Daoy (cell line): ENCODE measurements at regions not wholly inside any gene's neighbourhood (a gene's known extent, or its start where the extent isn't known, plus 50 kb on each side); places are given as distances from the start of the nearest gene placed in this dataset.
"Not testable (repeated sequence)": the region's sequence is repeated elsewhere in the genome, so short reads cannot be mapped to it uniquely, and the experiment has no call there.

Source experiments
- DNase-seq: peaks from one replicate; pipeline ENCODE4 v3.0.0-alpha.2; 2015; ENCODE audit warnings: low read depth

GRCh38 chr13:73171926-73172325 lies 113.1 kb downstream of the KLF5 start:
- DNase-seq: no peak

- DNase-seq: no peak
Measured at GRCh38 chr13:73171271-73171682, 112.5 kb downstream of the KLF5 start.

GRCh38 chr13:73169971-73170370 lies 111.2 kb downstream of the KLF5 start:
- no peak for DNase-seq

GRCh38 chr13:73168953-73169401 lies 110.2 kb downstream of the KLF5 start:
- DNase-seq: no peak

GRCh38 chr13:73168226-73168952 lies 109.6 kb downstream of the KLF5 start:
- DNase-seq: peak; percentile 30

- no peak for DNase-seq
Measured at GRCh38 chr13:73167028-73167820, 108.4 kb downstream of the KLF5 start.

GRCh38 chr13:73166204-73166603 lies 107.4 kb downstream of the KLF5 start:
- DNase-seq: no peak

- no peak for DNase-seq
Measured at GRCh38 chr13:73162912-73163911, 104.4 kb downstream of the KLF5 start.

- DNase-seq: not testable (repeated sequence)
Measured at GRCh38 chr13:73160371-73161031, 101.7 kb downstream of the KLF5 start.

GRCh38 chr13:73158851-73159250 lies 100.0 kb downstream of the KLF5 start:
- DNase-seq: peak; percentile 25

GRCh38 chr13:73157031-73157430 lies 98.2 kb downstream of the KLF5 start:
- DNase-seq: no peak

- DNase-seq: no peak
Measured at GRCh38 chr13:73146707-73147106, 87.9 kb downstream of the KLF5 start.

GRCh38 chr13:73142071-73142470 lies 83.3 kb downstream of the KLF5 start:
- DNase-seq: no peak

GRCh38 chr13:73141292-73141771 lies 82.5 kb downstream of the KLF5 start:
- DNase-seq: no peak

GRCh38 chr13:73140801-73141200 lies 82.0 kb downstream of the KLF5 start:
- no peak for DNase-seq

GRCh38 chr13:73138638-73139491 lies 80.1 kb downstream of the KLF5 start:
- DNase-seq: peak; percentile 4

GRCh38 chr13:73138276-73138637 lies 79.5 kb downstream of the KLF5 start:
- DNase-seq: no peak

- DNase-seq: no peak
Measured at GRCh38 chr13:73136776-73137175, 78.0 kb downstream of the KLF5 start.

GRCh38 chr13:73133531-73133930 lies 74.7 kb downstream of the KLF5 start:
- DNase-seq: peak; percentile 13

- DNase-seq: no peak
Measured at GRCh38 chr13:73131247-73131646, 72.4 kb downstream of the KLF5 start.
